Mucosa of gallbladder (tissue), 1 donor: ENCODE measurements at regions not wholly inside any gene's neighbourhood (a gene's known extent, or its start where the extent isn't known, plus 50 kb on each side); places are given as distances from the start of the nearest gene placed in this dataset.
"Not testable (repeated sequence)": the region's sequence is repeated elsewhere in the genome, so short reads cannot be mapped to it uniquely, and the experiment has no call there.

ENCODE experiments used
- DNase-seq: peaks from one replicate; pipeline ENCODE4 v3.0.0-alpha.2; 2020; ENCODE audit warnings: low spot score
- donor health status: DM: no; HTN: no; CAD: no.

- DNase-seq, result no peak
These were observed 258.6 kb downstream of the TLE1 start for GRCh38 chr9:81430727-81431126.

- no peak for DNase-seq
These were observed 261.5 kb downstream of the TLE1 start for GRCh38 chr9:81427870-81428269.

GRCh38 chr9:81424431-81424830 is 264.9 kb downstream of the TLE1 start:
- DNase-seq, result no peak

- no peak for DNase-seq
These were observed 265.6 kb downstream of the TLE1 start for GRCh38 chr9:81423589-81424326.

- not testable (repeated sequence) for DNase-seq
These were observed 268.3 kb downstream of the TLE1 start for GRCh38 chr9:81421090-81421489.

DNA sequence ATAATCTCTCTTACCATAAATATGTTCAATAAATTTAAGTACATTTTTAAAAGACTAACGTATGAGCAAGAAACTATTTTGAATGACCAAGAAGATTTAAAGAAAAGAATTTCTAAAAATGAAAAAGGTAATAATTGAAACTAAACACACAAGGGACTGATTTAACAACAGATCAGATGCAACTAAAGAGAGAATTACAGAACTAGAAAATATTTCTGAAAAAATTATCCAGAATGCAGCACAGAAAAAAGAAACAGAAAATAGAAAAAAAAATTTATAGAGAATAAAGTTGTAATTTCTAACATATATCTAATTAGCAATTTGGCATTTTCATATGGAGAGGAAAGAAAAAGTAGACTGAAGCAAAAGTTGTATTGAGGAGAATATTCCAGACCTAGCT is 269.3 kb downstream of the TLE1 start:
- DNase-seq, result no peak

GRCh38 chr9:81417941-81418340 is 271.4 kb downstream of the TLE1 start:
- DNase-seq, result no peak

DNA sequence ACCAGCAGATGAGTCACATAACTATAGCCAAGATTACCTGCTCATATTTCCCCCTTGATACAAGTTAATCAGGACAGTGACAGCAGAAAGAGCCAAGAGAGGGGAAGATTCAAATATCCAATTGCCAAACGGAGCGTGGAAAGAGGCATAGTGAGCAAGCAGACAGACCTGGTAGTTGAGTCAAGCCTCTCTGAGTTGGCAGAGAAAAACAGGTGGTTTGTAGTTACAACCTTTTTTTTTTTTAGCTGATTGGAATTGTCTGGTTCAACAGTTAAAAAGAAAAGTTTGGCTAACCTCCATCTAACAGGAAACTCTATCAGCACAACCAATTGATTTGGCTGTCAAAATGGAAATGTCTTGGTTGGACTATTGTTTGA is 272.1 kb downstream of the TLE1 start:
- no peak for DNase-seq

- peak; percentile 41 for DNase-seq
These were observed 272.7 kb downstream of the TLE1 start for GRCh38 chr9:81416476-81417298.

DNA sequence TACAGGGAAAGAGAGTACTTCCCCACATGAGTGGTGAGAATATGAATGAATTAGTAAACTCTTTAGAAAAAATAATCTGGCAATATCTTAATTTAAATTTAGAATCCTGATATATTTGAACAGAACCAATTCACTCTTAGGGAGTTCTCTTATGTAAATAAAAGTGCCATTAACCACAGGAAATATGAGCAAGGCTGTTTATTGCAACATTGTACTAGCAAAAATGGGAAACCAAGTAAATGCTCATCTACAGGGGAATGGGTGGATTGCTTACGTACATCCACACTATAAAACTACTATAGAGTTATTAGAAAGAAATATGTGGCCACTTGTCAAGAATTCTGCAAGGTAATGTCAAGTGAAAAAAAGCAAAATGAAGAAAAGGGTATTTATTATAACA is 274.5 kb downstream of the TLE1 start:
- no peak for DNase-seq

DNA sequence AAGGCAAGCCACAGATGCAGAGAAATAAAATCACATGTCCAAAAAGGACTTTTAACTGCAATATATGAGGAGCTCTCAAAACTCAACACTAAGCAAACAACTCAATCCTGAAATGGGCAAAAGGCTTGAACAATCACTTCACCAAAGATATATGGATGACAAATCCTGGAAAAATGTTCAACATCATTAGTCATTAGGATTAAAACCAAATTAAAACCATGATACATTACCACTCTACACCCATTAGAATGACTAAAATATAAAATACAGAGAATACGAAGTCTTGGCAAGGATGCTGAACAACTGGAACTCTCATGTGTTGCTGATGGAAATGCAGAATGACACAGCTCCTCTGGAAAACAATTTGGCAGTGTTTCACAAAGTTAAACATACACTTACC is 277.4 kb downstream of the TLE1 start:
- no peak for DNase-seq

GRCh38 chr9:81410201-81410600 is 279.1 kb downstream of the TLE1 start:
- DNase-seq, result no peak

DNA sequence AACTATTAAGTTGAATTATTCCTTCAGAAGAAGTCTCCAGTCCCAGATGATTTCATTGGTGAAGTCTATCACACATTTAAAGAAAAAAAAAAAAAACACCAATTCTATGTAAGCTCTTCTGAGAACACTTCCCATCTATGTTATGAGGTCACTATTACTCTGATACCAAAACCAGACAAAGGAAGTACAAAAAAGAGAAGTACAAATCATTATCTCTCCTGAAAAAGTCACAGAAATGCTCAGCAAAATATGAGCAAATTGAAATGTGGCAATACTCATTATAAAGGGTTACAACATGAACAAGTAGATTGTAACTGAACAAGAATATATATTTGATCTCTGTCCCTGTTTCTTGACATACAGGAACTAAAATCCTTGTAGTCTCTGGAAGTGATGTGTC is 280.4 kb downstream of the TLE1 start:
- DNase-seq, result no peak

- DNase-seq, result no peak
These were observed 284.3 kb downstream of the TLE1 start for GRCh38 chr9:81404931-81405598.

GRCh38 chr9:81397481-81398381 is 291.6 kb downstream of the TLE1 start:
- DNase-seq, result no peak

GRCh38 chr9:81396528-81396927 is 292.8 kb downstream of the TLE1 start:
- DNase-seq, result no peak

DNA sequence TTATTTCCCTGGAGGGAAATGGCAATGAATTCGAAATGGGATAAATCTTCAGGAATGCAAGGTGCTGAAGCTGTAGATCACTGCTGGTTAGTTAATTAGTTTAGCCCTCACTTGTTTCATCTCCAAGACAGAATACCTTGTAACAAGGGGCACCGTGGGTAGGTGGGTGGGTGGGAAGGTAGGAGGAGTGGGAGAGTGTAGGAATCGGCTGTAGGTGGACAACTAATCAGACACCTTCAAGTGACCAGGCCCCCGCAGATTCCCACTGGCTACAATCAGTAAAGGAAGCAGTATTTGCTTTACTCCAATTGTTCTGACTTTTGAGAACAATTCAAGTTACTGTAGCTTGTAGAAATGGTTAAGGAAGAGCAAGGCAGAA is 293.7 kb downstream of the TLE1 start:
- DNase-seq, result no peak

DNA sequence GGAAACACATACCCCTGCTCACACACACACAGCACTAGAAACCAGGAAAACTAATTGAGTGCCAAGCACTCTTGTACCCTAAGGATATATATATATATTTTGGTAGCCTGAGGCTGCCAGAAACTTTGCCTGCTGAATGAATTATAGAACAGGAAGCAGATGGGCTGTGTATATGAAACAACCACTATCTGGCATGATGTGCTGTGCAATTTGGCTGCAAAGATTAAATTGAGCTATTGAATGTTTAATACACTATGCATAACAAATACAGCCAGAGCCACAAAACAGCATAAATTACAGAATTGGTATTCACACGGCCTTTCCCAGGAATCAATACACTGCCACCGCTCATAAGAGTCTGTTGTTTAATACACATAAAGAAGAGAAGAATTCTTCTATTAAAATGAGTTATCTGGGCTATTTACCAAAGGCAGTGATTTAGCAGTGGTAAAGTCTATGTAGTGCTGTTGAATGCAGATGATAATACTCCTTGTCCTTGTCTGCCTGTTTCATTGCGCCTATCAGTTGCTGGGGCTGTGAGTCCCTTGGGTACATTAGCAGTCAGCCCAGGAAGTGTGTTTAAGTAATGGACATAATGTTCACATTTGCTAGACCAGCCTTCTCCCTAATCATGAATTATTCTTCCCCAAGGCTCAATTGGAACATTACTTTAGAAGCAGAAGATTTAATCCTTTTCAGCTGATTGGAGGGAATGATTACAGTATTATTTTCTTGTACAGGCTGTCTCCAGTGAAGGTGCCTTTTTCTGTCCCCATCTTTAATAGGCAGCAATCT is 294.3 kb downstream of the TLE1 start:
- no peak for DNase-seq

- no peak for DNase-seq
These were observed 295.1 kb downstream of the TLE1 start for GRCh38 chr9:81393985-81394811.

DNA sequence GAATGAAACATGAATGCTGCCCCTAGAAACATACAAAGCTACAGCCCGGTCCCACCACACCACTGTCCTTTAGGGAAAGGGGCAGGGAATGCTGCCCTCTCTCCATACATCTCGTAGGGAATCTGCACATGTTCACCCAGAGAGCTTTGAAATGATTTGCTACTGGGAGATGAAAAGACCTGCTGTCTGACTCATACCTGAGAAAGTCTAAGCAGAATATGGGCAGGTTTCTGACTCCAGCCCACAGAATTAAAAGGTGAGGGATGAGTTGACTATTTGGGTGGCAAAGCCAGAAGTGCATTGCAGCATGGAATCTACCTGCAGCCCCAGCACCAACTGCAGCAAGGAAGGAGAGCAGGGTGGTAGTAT is 297.9 kb downstream of the TLE1 start:
- DNase-seq, result no peak
